Left kidney (tissue), 1 donor: ENCODE measurements at regions not wholly inside any gene's neighbourhood (a gene's known extent, or its start where the extent isn't known, plus 50 kb on each side); places are given as distances from the start of the nearest gene placed in this dataset.
A peak's percentile ranks its signal among the peaks of the same experiment; 100 is the strongest.

Experiments used
- DNase-seq: peaks from one replicate; pipeline ENCODE4 v3.0.0-alpha.2; 2013

- no peak for DNase-seq
Measured at GRCh38 chr1:208419746-208420420, 175.7 kb upstream of the PLXNA2 start.

GRCh38 chr1:208420696-208421095 lies 176.5 kb upstream of the PLXNA2 start:
- DNase-seq, result no peak

- no peak for DNase-seq
Measured at GRCh38 chr1:208421486-208421885, 177.3 kb upstream of the PLXNA2 start.

- no peak for DNase-seq
Measured at GRCh38 chr1:208423526-208423925, 179.3 kb upstream of the PLXNA2 start.

- no peak for DNase-seq
Measured at GRCh38 chr1:208425096-208425495, 180.9 kb upstream of the PLXNA2 start.

GRCh38 chr1:208430220-208430619 lies 186.0 kb upstream of the PLXNA2 start:
- no peak for DNase-seq

- DNase-seq, result no peak
Measured at GRCh38 chr1:208431721-208432120, 187.5 kb upstream of the PLXNA2 start.

GRCh38 chr1:208432346-208432745 lies 188.2 kb upstream of the PLXNA2 start:
- DNase-seq, result no peak

- no peak for DNase-seq
Measured at GRCh38 chr1:208433086-208433485, 188.9 kb upstream of the PLXNA2 start.

GRCh38 chr1:208433971-208434370 lies 189.8 kb upstream of the PLXNA2 start:
- no peak for DNase-seq

GRCh38 chr1:208437401-208437800 lies 193.2 kb upstream of the PLXNA2 start:
- no peak for DNase-seq

GRCh38 chr1:208438112-208438699 lies 194.0 kb upstream of the PLXNA2 start:
- DNase-seq, result no peak

- no peak for DNase-seq
Measured at GRCh38 chr1:208445758-208446203, 201.6 kb upstream of the PLXNA2 start.

GRCh38 chr1:208446271-208446691 lies 202.1 kb upstream of the PLXNA2 start:
- peak; percentile 17 for DNase-seq

GRCh38 chr1:208448425-208448824 lies 204.2 kb upstream of the PLXNA2 start:
- DNase-seq, result no peak

GRCh38 chr1:208449951-208450350 lies 205.8 kb upstream of the PLXNA2 start:
- no peak for DNase-seq

- no peak for DNase-seq
Measured at GRCh38 chr1:208450958-208451357, 206.8 kb upstream of the PLXNA2 start.

- no peak for DNase-seq
Measured at GRCh38 chr1:208455821-208456220, 211.6 kb upstream of the PLXNA2 start.

GRCh38 chr1:208456487-208456886 lies 212.3 kb upstream of the PLXNA2 start:
- no peak for DNase-seq

GRCh38 chr1:208460823-208461222 lies 216.6 kb upstream of the PLXNA2 start:
- DNase-seq, result no peak

- DNase-seq, result no peak
Measured at GRCh38 chr1:208461680-208462079, 217.5 kb upstream of the PLXNA2 start.

GRCh38 chr1:208462761-208463160 lies 218.6 kb upstream of the PLXNA2 start:
- DNase-seq, result no peak

GRCh38 chr1:208465266-208465665 lies 221.1 kb upstream of the PLXNA2 start:
- DNase-seq, result no peak
